C1 segment of cervical spinal cord (tissue), 14 donors: ENCODE measurements at regions not wholly inside any gene's neighbourhood (a gene's known extent, or its start where the extent isn't known, plus 50 kb on each side); places are given as distances from the start of the nearest gene placed in this dataset.

Source experiments
- DNase-seq, 14 donors: peaks; one replicate each; lab custom pipeline; 2025; lab: John Stamatoyannopoulos, UW

DNA sequence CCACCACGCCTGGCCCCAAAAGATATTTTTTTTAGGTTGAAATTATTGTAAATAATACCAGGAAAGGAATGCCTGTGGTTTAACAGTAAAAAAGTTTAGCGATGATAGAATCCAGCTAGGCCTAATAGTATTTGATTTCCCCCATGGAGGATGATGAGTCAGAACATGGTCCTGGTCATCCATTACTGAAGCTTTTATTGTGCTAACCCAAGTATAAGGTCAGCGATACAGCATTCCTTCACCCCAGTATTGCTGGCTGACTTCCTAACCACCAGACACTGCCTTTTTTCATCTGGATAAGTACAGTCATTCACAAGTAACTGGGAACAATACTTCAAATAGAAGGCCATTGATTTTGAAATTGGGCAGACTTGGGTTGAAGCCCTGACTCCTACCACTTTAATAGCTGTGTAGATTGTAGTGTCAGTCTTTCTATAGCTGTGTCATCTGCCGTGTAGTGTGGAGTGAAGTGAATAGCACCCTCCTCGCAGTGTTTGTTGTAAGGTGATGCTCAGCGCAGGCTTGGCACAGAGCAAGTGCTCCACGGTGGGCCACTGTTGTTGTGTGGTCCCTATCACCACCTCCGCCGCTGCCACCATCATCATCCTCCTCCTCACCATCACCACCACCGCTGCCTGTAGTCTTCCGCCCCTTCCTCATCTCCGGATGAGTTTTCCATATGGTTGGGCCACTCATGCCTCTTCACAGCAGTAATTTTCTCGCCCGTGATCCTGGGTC, 436.0 kb upstream of the TPM1 start:
- no peak for DNase-seq

DNA sequence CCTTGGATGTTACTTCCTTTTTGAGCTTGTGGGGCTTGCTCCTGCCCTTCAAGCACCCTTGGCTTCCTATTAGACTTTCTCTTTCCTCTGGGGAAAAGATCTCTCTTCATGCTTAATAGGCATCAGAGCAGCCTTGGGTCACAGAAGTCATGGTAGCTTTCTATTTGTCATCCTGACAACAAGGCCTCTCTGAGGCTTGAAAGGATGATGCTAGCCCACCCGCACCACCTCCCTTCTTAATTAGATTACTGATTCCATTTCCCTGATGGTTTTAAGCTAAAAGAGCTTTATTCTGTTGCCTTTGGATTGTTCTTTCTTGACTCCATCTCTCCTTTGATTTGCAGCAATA, 435.5 kb upstream of the TPM1 start:
- no peak for DNase-seq

DNA sequence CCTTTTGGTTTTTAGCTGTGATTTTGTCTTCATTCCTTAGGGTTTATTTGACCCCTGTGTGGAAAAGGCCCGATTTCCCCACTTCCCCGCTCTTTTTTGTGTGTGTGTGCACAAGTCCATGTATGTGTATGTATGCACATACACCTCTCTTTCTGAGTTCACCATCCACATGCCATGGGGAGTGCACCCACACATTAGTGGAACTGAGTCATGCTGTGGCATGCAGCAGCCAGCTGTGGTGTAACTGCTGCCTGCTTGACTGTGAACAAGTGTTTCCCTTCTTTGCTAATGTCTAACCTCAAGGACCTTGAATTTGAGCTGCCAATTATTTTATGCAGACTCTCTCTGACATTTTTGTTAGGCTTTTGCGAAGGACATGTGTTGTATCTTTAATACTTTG, 434.9 kb upstream of the TPM1 start:
- DNase-seq, result no peak

DNA sequence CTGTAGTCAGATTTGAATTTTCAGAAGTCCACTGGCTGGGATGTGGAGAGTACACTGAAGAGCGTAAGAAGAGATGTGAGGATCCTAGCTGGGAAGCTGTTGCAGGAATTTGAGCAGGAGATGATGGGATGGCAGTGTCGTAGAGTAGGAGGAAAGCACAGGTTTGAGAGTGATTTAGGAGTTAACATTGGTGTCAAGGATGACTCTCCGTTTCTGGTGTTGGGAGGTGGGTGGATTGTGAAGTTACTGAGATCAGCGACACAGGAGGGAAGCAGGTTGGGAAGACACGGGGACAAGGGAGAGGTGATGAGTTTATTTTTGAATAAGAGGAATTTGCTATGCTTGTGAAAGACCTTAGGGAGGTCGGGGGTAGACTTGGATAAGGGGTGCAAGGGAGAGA, 434.2 kb upstream of the TPM1 start:
- no peak for DNase-seq

DNA sequence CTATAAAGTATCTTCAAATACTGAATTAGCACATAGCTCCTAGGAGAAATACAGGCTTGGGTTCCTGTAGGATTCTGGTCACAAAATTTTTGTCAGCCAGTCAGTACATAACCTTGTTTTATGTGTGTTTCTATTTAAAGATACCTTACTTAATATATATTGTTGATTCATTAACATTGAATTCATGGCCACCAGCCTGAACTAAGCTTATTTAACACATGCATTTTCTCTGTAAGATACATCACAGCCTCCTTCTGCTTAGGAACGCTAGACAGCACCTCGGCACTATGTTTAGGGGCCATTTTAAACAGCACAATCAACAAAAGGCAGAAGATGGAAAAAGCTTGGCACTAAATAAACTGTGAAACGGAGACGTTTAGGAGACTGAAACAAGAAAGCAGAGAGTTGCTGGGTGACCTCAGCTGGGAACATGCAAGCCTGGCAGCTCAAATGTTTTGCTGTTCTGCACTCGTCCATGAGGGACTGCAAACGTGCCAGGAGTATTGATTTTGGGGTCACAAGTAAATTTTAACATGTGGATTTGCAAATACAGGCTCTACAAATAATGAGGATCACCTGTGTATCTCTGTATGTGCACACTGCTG, 432.2 kb upstream of the TPM1 start:
- DNase-seq, result no peak

DNA sequence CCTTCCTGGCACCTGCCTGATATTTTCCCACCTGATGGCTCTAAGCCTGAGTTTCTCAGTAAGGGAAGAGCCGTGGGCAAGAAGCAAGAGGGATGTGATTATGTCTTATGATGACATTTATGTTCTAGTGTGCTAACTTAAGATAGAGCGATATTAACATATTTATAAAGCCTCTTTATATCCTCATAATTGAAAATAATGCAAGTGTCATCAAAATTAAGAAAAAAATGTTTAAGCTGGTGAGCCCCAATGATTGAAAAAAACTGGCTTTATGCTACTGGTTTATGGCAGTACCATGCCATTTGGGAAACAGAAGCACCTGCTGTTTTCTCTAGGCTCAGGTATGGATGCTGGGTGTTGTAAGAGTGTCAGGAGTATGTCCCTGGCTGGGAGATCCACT, 431.5 kb upstream of the TPM1 start:
- no peak for DNase-seq

DNA sequence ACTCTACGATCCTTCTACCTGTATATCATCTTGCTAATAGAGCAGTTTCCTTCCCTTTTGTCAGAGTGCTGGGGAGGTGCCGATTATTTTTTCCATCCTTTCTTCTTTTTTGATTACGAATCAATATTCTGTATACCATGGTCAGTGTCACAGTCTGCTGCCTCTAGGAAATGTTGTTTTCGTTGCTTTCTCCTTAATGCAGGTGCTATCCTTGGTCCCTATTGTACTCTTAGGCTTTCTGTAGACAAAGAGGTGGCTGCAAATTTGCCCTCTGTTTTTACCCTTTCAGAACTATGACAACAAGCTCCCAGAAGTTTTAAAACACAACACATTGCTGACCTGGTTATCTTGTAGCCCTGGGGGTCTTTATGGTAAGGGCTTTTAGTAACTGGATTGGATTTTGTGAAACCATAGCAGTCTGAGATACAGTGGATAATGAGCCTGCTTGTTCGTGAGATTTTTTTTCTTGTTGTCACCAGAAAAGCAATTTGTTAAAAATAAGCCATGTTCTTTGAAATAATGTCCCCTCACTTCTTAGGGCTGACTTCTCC, 430.3 kb upstream of the TPM1 start:
- DNase-seq, result no peak

DNA sequence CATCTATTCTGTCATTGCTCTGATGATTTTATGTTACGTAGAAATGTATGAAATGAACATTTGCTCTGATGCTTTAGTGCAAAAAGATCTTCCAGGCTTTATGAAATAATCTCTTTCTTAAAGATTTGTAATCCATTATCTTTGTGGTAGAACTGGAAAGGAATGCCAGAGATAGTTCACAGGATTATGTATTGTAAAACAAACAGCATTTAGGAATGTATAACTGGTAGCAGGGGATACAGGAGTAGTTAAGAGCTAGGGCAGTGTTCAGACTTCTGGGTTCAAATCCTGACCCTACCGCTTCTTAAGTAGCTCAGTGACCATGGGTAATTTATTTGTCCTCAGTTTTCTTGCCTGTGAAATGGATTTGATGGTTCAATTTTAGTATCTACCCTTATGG, 429.8 kb upstream of the TPM1 start:
- DNase-seq, result no peak

DNA sequence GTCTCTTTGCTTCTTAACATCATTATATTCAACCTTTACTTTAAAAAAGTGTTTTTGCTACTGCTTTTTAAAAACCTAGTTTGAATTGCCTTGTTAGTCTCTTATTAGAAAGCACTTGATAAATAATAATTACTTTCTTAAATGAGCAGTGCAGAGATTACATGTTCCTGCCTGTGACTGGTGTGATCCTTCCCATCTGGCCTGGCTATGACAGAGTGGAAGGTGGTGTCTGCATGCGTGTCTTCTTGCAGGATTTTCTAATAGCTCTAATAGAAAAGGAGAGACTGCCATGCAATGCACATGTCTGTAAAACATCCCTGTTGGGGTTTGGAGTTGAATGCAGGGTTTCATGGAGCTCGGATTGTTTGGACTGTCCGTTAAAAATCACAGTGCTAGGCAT, 425.8 kb upstream of the TPM1 start:
- DNase-seq, result no peak

DNA sequence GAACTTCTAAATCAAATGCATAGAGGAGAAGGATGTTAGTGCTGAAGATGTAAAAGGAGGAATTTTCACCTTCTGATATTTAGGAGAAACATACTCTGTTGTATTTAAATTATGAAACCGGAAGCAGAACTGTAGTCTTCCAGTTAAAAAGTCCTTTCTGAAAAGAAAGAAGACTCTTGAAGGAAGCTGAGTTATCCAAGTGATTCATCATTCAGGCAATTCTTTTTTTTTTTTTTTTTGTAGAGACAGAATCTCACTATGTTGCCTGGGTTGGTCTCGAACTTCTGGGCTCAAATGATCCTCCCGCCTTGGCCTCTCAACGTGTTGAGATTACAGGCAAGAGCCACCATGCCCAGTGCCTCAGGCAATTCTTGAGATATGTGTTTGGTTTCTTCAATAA, 424.8 kb upstream of the TPM1 start:
- no peak for DNase-seq

DNA sequence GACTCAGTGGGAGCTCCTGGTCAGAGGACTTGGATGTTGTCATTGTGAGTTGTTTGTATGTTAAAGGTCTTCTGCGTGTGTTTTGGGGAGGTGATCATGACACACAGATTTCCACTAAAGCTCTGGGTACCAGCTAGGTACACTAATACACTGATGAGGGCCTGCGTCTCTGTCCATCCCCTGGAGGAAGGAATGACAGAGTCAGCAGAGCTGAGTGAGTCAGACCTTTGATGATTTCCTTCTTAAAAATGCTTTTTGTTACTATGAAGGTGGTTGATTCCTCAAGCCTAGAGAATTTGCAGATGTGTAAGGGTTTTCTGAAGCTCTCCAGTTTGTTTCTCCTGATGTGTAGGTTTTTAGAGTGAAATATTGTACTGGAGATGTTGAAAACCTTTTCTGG, 424.1 kb upstream of the TPM1 start:
- DNase-seq, result no peak

DNA sequence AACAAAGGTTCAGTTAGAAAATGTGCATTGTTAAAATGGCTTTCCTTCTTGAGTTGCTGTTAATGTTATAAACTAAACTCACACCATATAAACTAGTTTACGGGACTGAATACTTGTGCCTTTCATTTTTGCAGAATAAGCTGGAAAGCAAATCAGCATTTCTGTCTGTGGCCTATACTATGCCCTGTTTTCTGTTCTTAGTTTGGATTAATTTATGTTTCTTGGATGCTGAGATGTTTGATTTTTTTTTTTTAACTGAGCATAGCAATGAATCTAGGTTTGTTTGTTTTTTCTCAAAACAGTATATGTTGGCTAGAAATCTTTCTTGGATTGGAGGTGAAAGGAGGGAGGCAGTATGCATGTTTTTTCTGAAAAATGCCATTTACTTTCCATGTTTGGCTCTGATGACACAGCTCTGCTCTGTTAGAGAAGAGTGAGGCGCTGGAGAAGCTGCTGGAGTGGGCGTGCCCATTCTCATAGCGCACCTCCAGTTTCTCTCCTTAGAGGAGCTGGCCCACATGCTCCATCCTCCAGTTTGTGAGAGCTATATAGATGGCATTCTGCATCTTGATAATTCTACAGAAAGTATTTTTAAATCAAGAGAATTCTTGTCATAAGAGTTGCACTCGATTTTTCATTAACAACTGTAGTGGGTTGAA, 423.6 kb upstream of the TPM1 start:
- DNase-seq, result no peak

DNA sequence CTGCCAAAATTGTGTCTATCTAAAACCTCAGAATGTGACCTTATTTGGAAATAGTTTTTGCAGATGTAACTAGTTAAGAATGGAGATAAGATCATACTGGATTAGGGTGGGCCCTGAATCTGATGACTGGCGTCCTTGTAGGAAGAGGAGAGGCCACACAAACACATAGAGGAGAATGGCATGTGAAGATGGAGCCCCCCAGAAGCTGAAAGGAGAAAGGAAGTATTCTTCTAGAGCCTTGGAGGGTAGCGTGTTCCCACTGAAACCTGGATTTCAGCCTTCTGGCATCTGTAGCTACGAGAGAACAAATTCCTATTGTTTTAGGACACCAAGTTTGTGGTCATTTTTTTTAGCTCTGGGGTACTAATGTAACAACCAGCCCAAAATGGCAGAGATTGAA, 423.0 kb upstream of the TPM1 start:
- no peak for DNase-seq

DNA sequence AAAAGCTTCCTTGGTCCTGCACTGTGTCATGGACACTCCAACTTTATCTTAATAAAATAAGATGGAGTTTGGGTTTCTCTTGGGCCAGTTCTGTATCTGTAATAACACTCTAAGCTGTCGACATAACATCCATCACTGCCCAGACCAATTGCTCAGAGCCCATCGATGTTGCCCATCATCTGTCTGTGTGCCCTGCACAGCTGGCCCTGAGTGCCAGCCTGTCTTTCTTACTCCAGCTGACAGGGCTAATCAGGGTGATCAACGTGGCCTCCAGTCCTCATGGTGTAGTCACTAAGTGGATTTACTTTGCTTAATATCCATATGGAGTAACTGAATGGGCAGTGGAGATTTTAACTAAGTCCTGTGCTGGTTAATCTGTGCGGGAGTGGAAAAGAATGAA, 419.8 kb upstream of the TPM1 start:
- DNase-seq, result no peak

DNA sequence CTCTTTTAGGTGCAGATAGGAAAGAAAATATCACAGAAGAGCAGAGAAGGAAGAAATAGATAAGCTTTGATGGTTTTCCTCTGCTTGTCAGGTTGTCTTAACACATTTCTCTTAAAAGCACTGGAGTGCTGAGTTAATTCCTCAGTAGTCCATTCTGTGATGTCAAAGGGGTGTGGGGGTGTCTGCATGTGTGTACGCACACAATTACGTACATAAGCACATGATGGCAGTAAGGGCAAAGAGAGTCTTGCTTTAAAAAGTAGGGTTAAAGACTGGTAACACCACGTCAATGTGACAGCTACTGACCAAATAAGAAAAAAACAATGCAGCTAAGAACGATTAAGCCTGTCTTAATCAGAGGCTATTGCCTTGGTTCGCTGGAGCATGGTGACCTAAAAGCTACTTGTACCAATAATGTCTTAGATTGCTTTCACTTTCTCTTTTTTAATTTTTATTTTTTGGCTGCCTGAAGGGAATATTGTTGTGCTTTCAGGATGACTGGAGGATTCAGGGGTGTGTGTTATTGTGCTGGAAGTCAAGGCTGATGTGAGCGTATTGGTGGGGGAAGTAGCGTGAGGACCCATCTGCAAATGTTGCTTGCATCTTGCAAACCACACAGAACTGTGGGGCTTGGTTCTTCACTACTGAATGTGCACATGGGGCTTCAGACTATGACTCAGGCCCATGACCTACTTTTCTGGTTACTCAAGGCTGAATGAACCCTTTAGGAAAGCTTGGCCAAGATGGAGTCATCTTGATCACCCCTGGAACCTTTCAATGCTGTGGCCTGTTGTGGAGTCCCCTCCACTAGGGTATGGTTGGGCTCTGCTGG, 417.8 kb upstream of the TPM1 start:
- no peak for DNase-seq

DNA sequence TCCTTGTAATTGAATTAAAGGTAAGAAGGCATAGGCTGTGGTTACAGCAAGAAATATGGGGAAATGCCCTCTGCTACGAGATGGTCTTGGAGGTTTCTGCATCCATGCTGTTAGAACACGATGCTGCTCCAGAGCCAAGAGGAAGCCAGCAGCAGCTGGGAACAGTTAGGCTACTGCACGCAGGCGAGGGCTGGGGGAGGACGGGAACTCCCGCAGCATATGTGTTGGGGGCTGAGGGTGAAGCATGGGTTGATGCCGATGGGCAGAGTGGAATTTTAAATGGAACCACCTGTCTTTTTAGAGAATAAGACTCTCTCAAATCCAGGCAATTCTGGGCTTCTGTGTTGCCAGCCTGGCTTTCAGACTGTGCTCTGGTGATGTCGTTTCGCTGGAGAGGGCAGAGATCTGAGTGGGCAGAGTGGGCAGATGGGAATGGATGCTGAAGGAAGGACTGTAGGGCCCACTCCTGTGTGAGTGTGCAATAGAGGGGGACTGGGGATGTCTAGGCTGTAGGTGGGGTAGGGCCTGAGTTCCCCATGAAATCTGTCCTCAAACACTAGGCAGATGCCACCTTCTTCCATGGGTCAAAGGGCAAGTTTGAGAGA, 417.0 kb upstream of the TPM1 start:
- no peak for DNase-seq

DNA sequence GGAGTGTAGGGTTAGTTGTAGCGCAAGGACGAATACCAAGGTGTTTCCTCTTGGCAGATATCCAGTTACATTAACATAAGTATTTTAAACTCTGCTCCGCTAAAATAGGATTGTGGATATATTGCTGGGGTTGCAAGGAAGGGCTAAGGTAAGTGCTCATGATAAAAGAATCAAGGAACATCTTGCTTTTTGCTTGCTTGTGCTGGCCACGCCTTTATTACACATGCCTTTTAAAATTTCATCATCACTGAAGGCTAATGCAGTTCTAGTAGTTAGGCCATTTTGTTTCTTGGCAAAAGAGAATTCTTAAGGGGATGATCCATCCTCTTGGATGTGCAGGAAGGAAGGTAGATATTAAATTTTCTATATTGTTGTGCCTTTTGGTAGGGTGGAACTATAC, 415.6 kb upstream of the TPM1 start:
- DNase-seq, result no peak

DNA sequence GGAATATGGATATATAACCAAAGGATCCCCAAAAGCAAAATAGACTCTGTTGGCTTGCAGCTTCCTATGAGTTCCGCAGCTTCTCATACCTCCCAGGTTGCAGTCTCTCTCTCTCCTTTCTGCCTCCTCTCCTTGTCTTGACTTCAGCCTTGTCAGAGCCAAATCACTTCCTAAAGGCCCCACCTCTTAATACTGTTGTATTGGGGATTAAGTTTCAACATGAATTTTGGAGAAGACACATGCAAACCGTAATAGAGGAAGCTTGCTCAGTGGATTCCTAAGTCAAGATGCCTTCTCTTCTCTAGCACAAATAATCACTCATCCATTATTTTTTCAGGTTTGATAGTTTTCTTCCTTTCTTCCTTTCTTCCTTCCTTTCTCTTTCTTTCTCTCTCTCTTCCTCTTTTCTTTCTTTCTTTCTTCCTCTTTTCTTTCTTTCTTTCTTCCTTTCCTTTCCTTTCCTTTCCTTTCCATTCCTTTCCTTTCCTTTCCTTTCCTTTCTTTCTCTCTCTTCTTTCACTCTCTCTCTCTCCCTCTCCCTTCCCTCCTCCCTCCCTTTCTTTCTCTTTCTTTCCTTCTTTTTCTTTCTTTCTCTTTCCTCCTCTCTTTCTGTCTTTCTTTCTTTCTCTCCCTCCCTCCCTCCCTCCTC, 411.3 kb upstream of the TPM1 start:
- no peak for DNase-seq

DNA sequence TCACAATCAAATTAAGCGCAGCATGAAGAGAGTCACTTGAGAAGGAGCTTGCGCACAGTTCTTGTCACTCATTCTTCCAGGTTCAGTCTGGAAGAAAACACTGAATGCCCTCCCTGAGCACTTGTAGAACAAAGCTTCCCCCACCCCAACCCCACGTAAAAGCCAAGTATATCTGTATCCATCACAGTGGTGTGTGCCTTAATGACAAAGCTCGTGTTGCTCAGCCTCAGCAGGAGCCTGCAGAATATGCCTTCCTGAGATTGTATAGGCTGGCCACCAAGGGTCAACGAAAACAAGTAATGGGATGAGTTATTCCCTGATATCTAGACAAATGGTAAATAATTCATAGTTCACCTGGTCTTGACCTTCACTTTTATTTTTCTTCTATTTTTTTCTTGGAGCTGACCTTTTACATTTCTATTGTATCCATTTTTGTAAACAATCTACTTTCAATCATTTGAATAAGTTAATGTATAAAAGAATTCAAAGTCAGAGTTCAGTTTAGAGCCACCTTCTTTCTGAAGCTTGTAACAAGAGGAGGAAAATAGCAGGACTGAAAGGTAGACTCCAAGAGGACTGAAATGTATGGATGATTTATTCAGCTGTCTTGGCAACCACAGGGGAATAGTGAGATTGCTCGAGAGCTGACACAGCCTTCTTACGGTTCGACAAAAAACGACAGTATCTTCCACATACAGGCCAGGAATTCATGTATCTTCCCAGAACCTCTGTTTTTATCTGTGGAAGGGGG, 405.5 kb upstream of the TPM1 start:
- DNase-seq, result no peak

DNA sequence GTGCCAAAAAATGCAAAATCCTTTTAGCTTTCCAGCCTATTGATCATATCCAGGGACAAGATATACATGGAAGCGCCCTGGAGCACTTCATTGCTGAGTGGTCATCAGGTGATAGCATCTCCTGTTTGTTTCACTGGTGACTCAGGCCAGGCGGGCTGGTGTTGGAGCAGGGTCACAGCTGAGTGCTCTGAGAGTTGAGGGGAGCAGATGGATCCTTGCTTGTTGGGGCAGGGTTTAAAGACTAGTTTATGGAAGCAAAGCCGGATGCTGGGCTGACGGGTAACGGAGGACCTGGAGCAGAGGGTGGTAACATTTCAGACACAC, 405.0 kb upstream of the TPM1 start:
- DNase-seq, result no peak
